GM12878 (cell line): ENCODE measurements at regions not wholly inside any gene's neighbourhood (a gene's known extent, or its start where the extent isn't known, plus 50 kb on each side); places are given as distances from the start of the nearest gene placed in this dataset.

Experiments
- BHLHE40 ChIP-seq, 2 experiments: fragments of 450-650 bp in 1 of 2; IDR thresholded peaks; 2 replicates each; pipeline ENCODE4 v1.6.1; 2011 to 2017; ENCODE audit warnings: low read depth in 2 of 2, borderline replicate concordance in 1 of 2, improper control_type of control experiment in 1 of 2, low read length in 1 of 2, mild to moderate bottlenecking in 1 of 2
- CTCF ChIP-seq, 3 experiments: IDR thresholded peaks in 2 of 3; conservative IDR thresholded peaks in 1 of 3; 2 replicates each; pipeline ENCODE4 v1.5.1; 2011; ENCODE audit warnings: low read depth in 3 of 3, low read length in 3 of 3, mild to moderate bottlenecking in 3 of 3, control low read depth in 2 of 3, moderate library complexity in 2 of 3, inconsistent platforms in 1 of 3, mixed read lengths in 1 of 3; ENCODE audit not compliant: control insufficient read depth in 2 of 3, insufficient read depth in 1 of 3; ENCODE audit errors: extremely low read depth in 1 of 3
- MYC ChIP-seq: IDR thresholded peaks from 2 replicates; pipeline ENCODE4 v1.6.1; 2011; ENCODE audit warnings: mild to moderate bottlenecking, low read length, moderate library complexity, inconsistent platforms; ENCODE audit not compliant: insufficient read depth, insufficient replicate concordance, insufficient read length, severe bottlenecking
- NBN ChIP-seq: fragments of 450-650 bp; IDR thresholded peaks from 2 replicates; pipeline ENCODE4 v1.6.1; 2016
- NRF1 ChIP-seq: conservative IDR thresholded peaks from 2 replicates; pipeline ENCODE4 v1.6.1; 2011; ENCODE audit warnings: mild to moderate bottlenecking, low read depth, low read length, improper control_type of control experiment
- SMAD1 ChIP-seq: fragments of 450-650 bp; IDR thresholded peaks from 2 replicates; pipeline ENCODE4 v1.6.1; 2018; ENCODE audit warnings: mild to moderate bottlenecking, low read depth; ENCODE audit not compliant: partially characterized antibody
- TCF12 ChIP-seq: IDR thresholded peaks from 2 replicates; pipeline ENCODE4 v1.6.1; 2011; ENCODE audit warnings: low read depth, mild to moderate bottlenecking, low read length
- ZNF274 ChIP-seq: IDR thresholded peaks from one replicate; pipeline ENCODE4 v1.8.0; 2011; ENCODE audit not compliant: insufficient read length, insufficient read depth

- TF ChIP-seq BHLHE40 (IDR thresholded peaks at IDR 0.05; ENCODE audit: borderline replicate concordance in 1 of 2, low read depth in 2 of 2, low read length in 1 of 2) (no peak), CTCF (IDR thresholded peaks at IDR 0.05 in 2 of 3, conservative IDR thresholded peaks at IDR 0.05 in 1 of 3; ENCODE audit: control insufficient read depth in 2 of 3, extremely low read depth in 1 of 3, insufficient read depth in 1 of 3, low read depth in 3 of 3, low read length in 3 of 3) (no peak), SMAD1 (no peak), MYC (no peak), NRF1 (no peak), ZNF274 (no peak), NBN (no peak), TCF12 (no peak)
These were observed 344.8 kb upstream of the KAZN start for GRCh38 chr1:14253676-14254075.
